Left renal cortex interstitium (tissue), 4 donors: ENCODE measurements at regions not wholly inside any gene's neighbourhood (a gene's known extent, or its start where the extent isn't known, plus 50 kb on each side); places are given as distances from the start of the nearest gene placed in this dataset.
"Not testable (repeated sequence)": the region's sequence is repeated elsewhere in the genome, so short reads cannot be mapped to it uniquely, and the experiment has no call there.

ENCODE experiments used
- DNase-seq, 4 donors: peaks; one replicate each; pipeline ENCODE4 v3.0.0-alpha.2; 2013; ENCODE audit warnings: low read depth in 4 of 4, low spot score in 2 of 4, missing footprints in 1 of 4

DNA sequence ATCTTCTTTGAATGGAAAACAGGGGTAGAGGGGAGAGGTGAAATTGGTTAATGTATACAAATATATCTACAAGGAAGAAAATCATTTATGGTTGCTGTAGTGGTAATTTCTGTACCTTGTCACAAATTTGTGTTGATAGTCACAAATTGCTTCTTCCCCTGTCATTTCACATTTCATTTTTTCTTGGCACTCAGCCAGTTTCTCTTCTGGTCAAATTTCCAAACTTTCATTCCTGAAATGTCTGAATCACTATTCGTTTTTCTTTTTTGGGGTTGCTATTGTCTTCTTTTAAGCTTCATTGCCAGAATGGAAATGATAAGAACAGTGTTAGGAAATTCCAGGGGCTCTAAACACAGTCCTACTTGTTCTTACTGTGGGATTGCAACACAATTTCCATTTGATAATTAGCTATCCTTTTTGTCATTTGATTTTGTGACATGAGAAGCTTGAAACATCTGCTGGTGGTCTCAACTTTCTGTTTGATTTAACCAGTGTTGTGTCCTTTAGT, 136.0 kb upstream of the GCFC2 start:
- DNase-seq: no peak

DNA sequence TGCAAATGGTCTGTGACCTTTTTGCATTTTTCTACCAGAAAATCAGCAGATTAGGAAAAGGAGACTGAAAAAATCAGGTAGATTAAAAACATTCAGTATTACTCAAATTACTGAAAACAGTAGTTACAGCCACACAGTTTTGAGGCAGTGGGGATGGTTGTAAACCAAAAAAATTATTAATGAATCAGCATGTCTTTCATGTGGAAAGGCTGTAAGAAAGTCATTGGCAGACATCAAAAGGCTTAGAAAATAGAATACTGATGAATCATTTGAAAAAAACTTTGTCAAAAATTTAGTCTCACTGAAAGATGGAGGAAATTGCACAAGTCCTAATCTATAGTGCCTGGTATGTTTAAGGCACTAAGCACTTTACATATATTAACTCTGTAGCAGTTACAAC, 133.9 kb upstream of the GCFC2 start:
- no peak for DNase-seq

- DNase-seq: not testable (repeated sequence)
These were observed 123.9 kb upstream of the GCFC2 start for GRCh38 chr2:75834588-75834987.

DNA sequence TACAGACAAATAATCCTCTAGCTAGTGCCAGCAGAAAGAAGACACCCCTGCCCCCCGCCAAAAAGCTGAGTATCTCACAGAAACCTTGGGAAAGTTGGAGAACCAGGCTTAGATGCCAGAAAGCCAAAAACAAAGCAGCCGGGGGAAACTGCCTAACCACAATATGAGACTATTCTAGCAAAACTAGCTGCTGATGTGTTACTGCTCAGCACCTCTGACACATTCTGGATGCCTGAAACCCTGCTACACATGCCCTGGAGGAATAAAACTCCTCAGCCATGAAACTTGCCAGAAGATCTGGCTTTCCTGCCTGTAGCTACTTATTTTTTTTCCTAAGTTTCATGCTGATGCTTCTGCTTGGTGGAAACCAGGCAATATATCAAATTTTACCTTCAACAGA, 122.7 kb upstream of the GCFC2 start:
- DNase-seq: no peak

GRCh38 chr2:75828826-75829225, 118.1 kb upstream of the GCFC2 start:
- DNase-seq: no peak

GRCh38 chr2:75823515-75823914, 112.8 kb upstream of the GCFC2 start:
- not testable (repeated sequence) for DNase-seq

DNA sequence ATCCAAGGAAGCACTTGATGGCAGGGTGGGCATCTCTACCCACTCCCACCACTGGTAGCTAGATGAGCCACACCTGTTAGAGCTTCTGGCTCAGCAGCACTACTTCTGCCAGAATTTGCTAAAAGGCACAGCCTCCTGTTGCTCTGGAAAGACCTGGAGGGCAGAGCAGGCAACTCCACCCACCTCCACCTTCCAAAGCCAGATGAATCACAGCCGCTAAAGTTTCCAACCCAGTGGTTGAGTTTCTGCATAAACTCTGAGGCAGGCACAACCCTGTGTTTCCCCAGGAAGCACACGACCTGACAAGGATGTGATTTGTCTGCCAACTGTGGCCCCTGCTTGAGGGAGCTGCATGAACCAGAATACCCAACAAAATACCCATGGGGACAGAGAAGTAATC, 111.6 kb upstream of the GCFC2 start:
- DNase-seq: no peak

DNA sequence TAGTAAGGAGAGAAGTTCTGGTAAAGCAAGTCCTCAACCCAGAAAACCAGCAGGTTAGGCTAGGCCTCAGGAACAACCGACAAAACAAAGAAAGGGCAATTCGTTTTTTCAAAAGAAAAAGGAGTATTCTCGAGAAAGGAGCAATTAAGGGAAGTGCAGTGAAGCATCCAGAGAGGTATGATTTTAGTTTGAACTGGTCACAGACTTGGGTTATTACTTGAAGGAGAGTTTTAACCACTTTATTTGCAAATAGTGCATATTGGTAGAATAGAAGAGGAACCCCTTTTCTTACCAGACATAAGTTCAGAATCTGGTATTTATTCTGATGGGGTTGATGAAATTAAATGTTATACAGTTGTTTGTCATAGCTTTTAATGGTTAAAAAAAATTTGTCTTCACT, 110.0 kb upstream of the GCFC2 start:
- no peak for DNase-seq

DNA sequence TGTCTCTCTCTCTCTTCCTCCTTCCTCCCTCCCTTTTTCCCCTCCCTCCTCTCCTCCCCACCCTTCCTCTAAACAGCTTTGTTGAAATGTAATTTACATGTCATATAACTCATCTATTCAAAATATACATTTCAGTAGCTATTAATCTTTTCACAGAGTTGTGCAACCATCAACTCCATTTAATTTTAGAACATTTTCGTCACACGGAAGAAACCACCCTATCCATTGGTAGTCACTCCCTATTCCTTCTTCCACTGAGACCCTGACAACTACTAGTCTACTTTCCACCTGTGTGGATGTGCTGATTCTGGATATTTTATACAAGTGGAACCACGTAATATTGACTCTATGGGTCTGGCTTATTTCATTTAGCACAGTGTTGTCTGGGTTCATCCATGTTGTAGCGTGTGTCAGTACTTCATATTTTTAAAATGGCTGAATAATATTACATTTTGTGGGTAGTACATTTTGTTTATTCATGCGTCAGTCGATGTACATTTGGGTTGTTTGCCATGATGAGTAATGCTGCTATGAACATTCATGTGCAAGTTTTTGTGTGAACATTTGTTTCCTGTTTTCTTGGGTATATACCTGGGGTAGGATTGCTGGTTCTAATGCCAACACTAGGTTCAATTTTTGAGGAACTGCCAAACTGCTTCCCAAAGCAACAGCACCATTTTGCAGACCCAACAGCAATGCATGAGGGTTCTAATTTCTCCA, 100.1 kb upstream of the GCFC2 start:
- no peak for DNase-seq

DNA sequence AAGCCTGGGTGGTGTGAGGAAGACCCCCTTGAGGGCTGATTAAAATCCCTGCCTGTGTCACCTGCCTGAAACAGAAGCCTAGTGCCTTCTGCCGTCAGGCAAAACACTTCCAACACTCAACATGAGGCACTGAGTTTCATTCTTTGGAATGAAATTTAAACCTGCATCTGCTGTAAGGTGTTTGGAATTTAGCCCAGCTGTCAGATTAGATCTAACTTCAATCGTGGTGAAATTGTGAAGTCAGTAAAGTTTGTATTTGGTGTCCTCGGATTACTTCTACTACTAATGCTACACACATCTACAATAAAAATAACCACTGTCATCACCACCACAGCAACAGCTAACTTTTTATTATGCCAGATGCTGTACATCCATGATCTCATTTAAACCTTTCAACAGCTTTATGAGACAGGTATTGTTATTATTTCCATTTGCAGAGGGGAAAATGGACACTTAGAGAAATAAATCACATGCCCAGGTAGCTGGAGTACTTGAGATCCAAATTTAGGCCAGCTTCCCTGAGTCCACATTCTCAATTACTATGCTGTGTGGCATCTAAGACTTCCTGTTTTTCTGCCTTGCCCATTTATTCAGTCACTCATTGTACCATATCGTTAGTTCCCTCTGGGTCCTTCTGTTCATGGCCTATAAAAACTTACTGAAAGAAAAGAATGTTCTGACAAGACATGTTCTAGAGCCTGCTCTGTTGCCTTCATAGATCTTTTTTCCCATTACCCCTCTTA, 98.2 kb upstream of the GCFC2 start:
- no peak for DNase-seq

DNA sequence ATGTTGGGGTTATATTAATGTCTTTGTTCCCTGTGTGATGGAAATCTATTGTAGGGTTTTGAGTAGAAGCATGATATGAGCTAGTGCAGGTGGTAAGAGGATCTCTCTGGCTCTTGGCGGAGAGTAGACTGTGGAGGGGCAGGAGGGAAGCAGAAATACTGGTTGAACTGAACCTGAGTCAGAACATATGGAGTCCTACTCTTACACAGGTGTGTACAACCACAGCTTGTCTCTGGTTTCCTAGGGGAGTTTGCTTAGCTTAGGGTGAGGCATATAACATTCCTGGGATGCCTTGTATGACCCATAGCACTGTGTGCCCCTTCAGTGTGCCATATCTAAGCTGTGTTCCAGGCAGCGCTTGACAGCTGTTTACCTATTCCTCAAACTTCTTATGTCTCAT, 97.3 kb upstream of the GCFC2 start:
- no peak for DNase-seq

GRCh38 chr2:75801234-75801982, 90.7 kb upstream of the GCFC2 start:
- no peak for DNase-seq

DNA sequence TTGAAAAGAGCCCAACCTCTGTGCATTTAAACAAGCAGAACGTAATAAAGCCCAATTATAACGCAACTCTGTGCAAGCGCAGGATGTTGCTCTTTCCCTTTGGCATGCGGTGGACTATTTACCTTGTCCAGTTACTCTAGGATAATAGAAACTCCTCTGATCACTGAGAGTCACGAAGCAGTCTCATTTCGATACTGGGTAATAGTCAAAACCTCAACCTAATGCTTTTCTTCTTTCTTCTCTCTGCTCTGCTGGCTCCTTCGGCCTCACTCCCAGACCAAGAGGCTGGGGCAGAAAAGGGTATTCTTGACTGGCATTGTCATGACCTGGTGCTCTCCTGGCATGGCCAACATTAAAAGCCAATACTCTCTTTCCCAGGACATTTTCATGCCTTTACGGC, 89.7 kb upstream of the GCFC2 start:
- no peak for DNase-seq

- no peak for DNase-seq
These were observed 89.1 kb upstream of the GCFC2 start for GRCh38 chr2:75799859-75800258.

DNA sequence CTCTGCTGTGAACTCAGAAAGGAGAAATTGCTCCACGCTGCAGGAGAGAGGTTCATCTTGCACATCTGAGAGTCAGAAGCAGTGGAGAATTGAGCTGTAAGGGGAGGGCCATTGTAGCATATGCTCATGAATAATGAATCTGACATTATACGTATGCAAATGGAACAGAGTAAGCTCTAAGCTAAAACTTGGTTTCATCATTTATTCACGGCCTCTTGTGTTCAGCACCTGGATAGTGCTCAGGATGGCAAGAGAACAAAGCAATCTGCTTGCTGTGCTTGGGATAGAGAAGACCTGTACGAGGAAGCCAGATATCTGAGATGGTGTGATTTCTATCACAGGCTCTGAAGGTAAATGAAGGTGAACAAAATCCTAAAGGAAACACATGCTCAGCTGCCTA, 87.9 kb upstream of the GCFC2 start:
- no peak for DNase-seq

- DNase-seq: no peak
These were observed 82.3 kb upstream of the GCFC2 start for GRCh38 chr2:75792996-75793395.

- no peak for DNase-seq
These were observed 81.4 kb upstream of the GCFC2 start for GRCh38 chr2:75792146-75792545.

DNA sequence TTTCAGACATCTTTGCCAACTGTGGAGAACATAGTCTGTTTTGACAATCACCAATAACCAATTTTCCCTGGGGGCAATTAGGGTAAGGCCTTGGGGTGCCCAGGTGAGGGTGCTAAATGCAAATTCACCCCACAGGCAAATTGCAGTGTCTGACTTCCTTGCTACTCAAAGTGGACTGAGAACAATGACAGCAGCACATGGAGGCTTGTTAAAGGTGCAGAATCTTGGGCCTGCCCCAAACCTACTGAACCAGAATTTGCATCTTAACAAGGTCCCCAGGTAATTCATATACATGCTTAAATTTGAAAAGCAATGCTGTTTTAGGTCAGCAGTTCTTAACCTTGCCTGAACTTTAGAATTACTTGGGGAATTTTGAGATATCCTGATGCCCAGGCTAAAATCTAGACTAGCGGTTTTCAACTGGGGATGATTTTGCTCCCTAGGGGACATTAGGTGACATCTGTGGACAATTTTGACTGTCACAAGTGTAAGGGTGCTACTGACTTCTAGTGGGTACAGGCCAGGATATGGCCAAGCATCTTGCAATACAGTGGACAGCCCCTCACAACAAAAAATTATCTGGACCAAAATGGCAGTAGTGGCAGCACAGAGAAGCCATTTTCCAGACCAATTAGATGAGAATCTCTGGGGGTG, 80.2 kb upstream of the GCFC2 start:
- DNase-seq: no peak

DNA sequence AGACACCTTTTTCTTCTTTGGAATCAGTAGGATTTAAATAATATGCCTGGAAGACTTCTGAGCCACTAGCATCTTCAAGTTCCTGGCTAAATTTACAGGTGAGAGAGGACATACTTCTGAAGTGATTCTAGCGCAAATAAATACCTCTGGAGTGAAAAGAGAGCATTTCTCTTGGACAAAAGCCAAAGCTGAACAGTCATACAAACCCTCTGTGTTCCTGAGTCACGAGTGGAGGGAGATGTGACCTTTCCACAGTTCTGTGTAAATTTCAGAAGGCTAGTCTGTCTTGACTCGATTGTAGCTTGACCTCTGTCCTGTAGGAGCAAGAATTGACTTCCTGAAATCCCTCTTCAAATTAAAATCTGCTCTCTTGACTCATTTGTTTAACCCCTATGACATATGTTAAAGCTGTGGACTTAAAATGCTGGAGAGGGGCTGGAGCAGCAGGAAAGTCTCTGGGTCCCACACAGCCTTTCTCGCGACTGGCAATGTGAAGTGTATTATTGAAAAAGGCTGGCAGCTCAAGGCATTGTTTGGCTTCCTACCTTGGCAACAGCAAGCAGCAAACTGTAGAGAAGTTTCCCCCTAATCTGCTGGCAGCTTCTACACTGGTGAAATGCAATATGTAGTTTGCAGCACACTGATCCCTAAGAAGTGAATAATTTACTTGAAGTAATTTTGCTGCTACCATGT, 79.6 kb upstream of the GCFC2 start:
- no peak for DNase-seq

- DNase-seq: no peak
These were observed 78.2 kb upstream of the GCFC2 start for GRCh38 chr2:75788902-75789301.
